Activated naive CD4-positive, alpha-beta T cell treated with anti-CD3 and anti-CD28 coated beads, Interleukin-2, amount 50 U/mL, for 72 hours (primary cell): ENCODE measurements at regions not wholly inside any gene's neighbourhood (a gene's known extent, or its start where the extent isn't known, plus 50 kb on each side); places are given as distances from the start of the nearest gene placed in this dataset.
A peak's percentile ranks its signal among the peaks of the same experiment; 100 is the strongest.
"Not testable (repeated sequence)": the region's sequence is repeated elsewhere in the genome, so short reads cannot be mapped to it uniquely, and the experiment has no call there.

ENCODE experiments used
- ATAC-seq, 2 donors: fragments of 150-1000 bp; cut with Tn5 transposase; 2 replicates each; pipeline ENCODE4 v1.10.0; 2021; ENCODE audit warnings: mild to moderate bottlenecking in 2 of 2, moderate library complexity in 2 of 2
- DNase-seq, 2 donors: peaks; one replicate each; pipeline ENCODE4 v3.0.0; 2021 to 2022; ENCODE audit warnings: low spot score in 2 of 2
- H3K27ac Mint-ChIP-seq, 2 donors: one replicate each; pipeline ENCODE4 v1.8.0; 2022; ENCODE audit warnings: mild to moderate bottlenecking in 2 of 2, mixed read lengths in 2 of 2
- H3K36me3 Mint-ChIP-seq, 2 donors: one replicate each; pipeline ENCODE4 v1.8.0; 2022; ENCODE audit warnings: mixed read lengths in 2 of 2
- H3K9me3 Mint-ChIP-seq, 2 donors: one replicate each; pipeline ENCODE4 v1.8.0; 2022; ENCODE audit warnings: mixed read lengths in 2 of 2

DNA sequence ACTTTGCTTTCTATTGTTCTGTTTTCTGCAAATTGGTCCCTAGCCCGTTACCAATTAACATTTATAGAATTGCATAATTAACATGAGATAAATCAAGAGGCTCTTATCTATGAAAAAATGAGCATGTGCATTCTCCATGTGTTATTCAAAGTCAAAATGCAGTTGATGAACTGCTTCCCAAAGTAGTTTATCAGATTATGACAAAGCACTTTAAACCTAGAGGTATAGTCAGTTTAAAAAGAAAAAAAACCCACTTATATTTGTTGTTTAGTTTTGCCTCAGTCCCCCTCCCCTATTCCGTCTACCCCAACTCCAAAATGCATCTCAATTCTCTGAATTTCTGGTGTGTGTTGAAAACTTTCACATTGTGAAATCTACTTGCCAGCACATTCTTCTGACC lies 119.5 kb downstream of the ATXN3L start:
- DNase-seq = no peak
- Mint-ChIP-seq H3K9me3 (no peaks in the 10 kb centered on the region), H3K27ac (no peak overlapping the region), H3K36me3 (no peaks in the 10 kb centered on the region)
- ATAC-seq = no peak

GRCh38 chrX:13198762-13199064 lies 121.1 kb downstream of the ATXN3L start:
- H3K36me3 Mint-ChIP-seq = no peaks in the 10 kb centered on the region

DNA sequence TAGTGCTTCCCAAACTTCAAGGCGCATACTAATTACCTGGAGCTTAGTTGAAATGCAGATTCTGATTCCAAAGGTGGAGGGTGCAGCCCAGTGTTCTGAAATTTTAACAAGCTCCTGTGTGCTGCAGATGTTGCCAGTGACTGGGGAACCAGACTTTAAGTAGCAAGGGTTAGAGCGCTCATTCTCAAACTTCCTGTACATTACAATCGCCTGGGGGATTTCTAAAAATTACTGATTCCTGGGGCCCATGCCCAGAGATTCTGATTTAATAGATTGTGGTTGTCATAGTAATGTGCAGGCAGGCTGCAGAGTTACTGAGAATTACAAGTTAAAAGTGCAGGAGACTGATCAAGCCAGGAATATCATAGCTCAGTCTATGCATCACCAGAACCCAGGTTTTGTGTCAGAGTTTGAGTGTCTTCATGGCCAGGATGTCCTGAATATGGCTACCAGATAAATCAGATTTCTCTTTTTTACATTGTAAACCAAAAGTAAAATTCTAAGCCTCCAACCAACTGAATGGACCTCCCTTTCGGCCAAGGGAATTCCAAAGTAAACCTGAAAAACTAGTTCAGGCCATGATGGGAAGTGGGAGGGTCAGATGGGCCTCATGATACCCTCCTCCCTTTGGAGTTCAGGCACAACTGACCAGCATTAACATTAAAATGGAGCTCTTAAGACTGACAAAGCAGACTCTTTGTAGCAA lies 121.6 kb downstream of the ATXN3L start:
- Mint-ChIP-seq H3K36me3 (no peaks in the 10 kb centered on the region), H3K27ac (no peak overlapping the region), H3K9me3 (no peaks in the 10 kb centered on the region)
- ATAC-seq (no peak), DNase-seq (no peak)

More at GRCh38 chrX:13198762-13199064, 121.1 kb downstream of the ATXN3L start:
- no peaks in the 10 kb centered on the region for H3K9me3 Mint-ChIP-seq
- H3K27ac Mint-ChIP-seq = no peak overlapping the region
- ATAC-seq = no peak
- no peak for DNase-seq

DNA sequence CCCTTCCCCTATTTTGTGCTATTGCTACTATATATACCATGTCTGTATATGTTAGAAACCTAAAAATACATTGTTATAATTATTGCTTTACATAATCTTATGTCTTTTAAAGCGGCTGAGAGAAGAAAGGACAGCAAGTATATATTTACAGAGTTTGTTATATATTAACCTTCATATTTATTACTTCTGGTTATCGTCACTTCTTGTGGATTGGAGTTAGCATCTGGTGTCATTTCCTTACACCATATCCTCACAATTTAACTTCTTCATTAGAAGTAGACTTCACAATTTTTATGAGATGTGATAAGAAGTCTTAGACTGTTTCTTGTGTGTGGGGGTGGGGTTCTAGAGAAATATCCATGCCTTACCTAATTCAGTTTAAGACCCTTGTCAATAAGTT lies 123.1 kb downstream of the ATXN3L start:
- Mint-ChIP-seq H3K9me3 (no peaks in the 10 kb centered on the region), H3K27ac (no peak overlapping the region), H3K36me3 (no peaks in the 10 kb centered on the region)
- no peak for ATAC-seq
- no peak for DNase-seq

DNA sequence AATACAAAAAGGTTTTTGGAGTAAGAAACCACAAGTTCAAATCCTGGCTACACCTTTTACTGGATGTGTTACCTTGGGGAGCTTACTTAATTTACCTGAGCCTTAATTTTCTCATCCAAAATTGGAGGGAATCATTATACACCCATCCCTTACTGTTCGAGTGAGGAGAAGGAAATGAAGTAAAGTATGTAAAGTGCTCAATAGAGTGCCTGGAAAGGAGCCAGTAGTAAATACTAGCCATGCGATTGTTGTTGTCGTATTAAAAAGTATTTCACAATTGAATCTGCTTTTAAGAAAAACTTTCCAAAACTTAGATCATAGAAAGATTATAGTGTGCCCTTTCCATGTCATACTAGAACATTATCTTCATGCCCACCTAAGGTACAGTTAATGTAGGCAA lies 124.5 kb downstream of the ATXN3L start:
- ATAC-seq (no peak), DNase-seq (no peak)
- Mint-ChIP-seq H3K27ac (no peak overlapping the region), H3K9me3 (no peaks in the 10 kb centered on the region), H3K36me3 (no peaks in the 10 kb centered on the region)

GRCh38 chrX:13194291-13195103 lies 125.4 kb downstream of the ATXN3L start:
- DNase-seq (no peak), ATAC-seq (no peak)
- Mint-ChIP-seq H3K9me3 (no peaks in the 10 kb centered on the region), H3K27ac (no peak overlapping the region), H3K36me3 (no peaks in the 10 kb centered on the region)

- no peak for ATAC-seq
- no peak for DNase-seq
- Mint-ChIP-seq H3K27ac (no peak overlapping the region), H3K9me3 (no peaks in the 10 kb centered on the region), H3K36me3 (no peaks in the 10 kb centered on the region)
Observed at GRCh38 chrX:13190051-13190450, 129.8 kb downstream of the ATXN3L start.

DNA sequence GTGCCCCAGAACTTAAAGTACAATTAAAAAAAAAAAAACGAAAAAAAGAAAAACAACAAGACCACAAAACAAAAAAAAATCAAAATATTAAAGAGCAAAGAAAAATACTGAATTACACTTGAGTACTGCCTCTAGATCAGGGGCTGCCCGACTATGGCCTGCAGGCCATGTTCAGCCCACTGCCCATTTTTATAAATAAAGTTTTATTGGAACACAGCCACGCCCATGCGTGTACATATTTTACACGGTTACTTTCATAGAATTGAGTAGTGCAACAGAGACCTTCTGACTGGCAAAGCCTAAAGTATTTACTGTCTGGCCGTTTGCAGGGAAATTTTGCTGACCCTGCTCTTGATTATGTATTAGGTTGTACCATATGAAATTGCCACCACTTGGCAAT lies 130.5 kb downstream of the ATXN3L start:
- H3K9me3 Mint-ChIP-seq = peaks cover 0 to 4% of the 10 kb centered on the region in 2 donors

GRCh38 chrX:13188731-13189309 lies 131.0 kb downstream of the ATXN3L start:
- no peak for ATAC-seq
- no peaks in the 10 kb centered on the region for H3K36me3 Mint-ChIP-seq
- H3K9me3 Mint-ChIP-seq = peaks cover 0 to 10% of the 10 kb centered on the region in 2 donors
- DNase-seq = no peak
- no peak overlapping the region for H3K27ac Mint-ChIP-seq

More for the DNA sequence above, 130.5 kb downstream of the ATXN3L start:
- no peak for ATAC-seq
- H3K27ac Mint-ChIP-seq = no peak overlapping the region
- H3K36me3 Mint-ChIP-seq = no peaks in the 10 kb centered on the region
- no peak for DNase-seq

DNA sequence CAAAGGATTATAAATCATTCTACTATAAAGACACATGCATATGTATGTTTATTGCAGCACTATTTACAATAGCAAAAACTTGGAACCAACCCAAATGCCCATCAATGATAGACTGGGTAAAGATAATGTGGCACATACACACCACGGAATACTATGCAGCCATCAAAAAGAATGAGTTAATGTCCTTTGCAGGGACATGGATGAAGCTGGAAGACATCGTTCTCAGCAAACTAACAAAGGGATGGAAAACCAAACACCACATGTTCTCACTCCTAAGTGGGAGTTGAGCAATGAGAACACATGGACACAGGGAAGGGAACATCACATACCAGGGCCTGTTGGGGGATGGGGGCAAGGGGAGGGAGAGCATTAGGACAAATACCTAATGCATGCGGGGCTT lies 133.2 kb downstream of the ATXN3L start:
- not testable (repeated sequence) for H3K36me3 Mint-ChIP-seq, ATAC-seq, H3K27ac Mint-ChIP-seq, DNase-seq
- peaks cover 0 to 11% of the 10 kb centered on the region in 2 donors for H3K9me3 Mint-ChIP-seq

DNA sequence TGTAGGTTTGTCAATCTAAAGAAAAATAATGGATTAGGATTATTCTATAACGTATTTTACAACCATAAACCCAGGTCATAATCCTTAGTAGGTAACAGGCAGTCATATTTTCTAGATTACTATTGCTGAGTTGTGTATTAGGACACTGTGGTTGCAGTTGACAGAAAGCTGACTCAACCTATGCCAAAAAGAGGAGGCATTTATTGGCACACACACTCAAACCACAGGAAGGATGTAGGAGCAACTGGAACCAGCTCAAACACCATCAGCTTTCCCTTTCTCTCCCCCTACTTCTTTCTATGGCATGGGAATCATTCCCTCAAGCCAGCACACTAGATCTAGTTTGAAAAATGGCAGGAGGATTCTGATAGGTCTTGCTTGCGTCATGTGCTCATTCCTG lies 136.4 kb upstream of the FAM9C start:
- Mint-ChIP-seq H3K36me3 (peaks cover 0 to 6% of the 10 kb centered on the region in 2 donors), H3K9me3 (peaks cover 0 to 16% of the 10 kb centered on the region in 2 donors), H3K27ac (no peak overlapping the region)
- no peak for ATAC-seq
- DNase-seq = no peak

DNA sequence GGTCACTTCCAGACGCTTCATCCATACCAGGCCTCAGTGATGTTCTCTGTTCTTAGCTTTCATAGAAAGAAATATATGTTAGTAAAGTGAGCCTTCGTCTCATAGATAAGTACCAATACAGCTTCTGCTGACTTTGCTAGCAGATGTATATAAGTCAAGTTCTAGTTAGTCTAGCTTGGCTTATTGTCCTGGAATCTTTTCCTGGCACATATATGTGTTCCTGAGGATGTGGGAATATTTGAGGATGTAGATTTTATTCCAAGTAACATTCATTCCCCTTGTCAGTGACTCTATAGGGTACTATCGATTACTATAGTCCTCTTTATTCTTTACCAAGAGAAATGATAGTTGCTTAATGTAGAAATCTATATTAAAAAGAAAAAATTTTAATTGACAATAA lies 135.2 kb upstream of the FAM9C start:
- H3K36me3 Mint-ChIP-seq = peaks cover 0 to 6% of the 10 kb centered on the region in 2 donors
- H3K9me3 Mint-ChIP-seq = peaks cover 0 to 14% of the 10 kb centered on the region in 2 donors
- no peak for ATAC-seq
- DNase-seq = no peak
- no peak overlapping the region for H3K27ac Mint-ChIP-seq

- ATAC-seq (peak; percentile 20 to 40), DNase-seq (no peak)
- peaks cover 0 to 6% of the 10 kb centered on the region in 2 donors for H3K36me3 Mint-ChIP-seq
- H3K27ac Mint-ChIP-seq = no peak overlapping the region
- peaks cover 0 to 9% of the 10 kb centered on the region in 2 donors for H3K9me3 Mint-ChIP-seq
Observed at GRCh38 chrX:13179100-13179499, 134.7 kb upstream of the FAM9C start.

GRCh38 chrX:13177921-13178566 lies 133.6 kb upstream of the FAM9C start:
- ATAC-seq (peak; percentile 35 to 55), DNase-seq (no peak)
- peaks cover 0 to 6% of the 10 kb centered on the region in 2 donors for H3K36me3 Mint-ChIP-seq
- H3K9me3 Mint-ChIP-seq = peaks cover 0 to 5% of the 10 kb centered on the region in 2 donors
- no peak overlapping the region for H3K27ac Mint-ChIP-seq

- ATAC-seq = no peak
- no peaks in the 10 kb centered on the region for H3K36me3 Mint-ChIP-seq
Observed at GRCh38 chrX:13175056-13175455, 130.6 kb upstream of the FAM9C start.

DNA sequence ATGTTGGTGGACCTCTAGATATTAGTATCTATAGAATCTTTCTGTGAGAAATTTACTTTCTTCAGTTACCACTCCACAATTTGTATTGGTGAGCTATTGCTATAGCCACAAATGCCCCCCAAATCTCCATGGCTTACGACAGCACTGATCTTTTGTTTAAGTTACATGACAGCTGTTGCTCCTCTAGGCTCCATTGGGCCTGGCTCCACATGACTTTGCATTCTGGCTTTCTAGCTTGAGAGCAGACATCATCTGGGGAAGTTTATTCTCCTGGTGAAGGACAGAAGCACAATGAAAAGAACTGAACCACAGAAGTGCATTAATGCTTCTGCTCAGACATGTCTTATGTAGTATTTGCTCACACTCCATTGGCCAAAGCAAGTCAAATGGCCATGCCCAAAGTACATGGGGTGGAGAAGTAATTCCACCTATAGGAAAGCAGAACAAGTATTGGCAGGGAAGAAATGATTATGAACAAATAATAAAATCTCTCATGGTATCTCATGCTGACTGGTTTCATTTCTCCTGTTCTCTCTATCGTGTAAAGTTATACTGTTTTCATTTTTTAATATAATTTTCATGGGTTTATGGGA lies 126.6 kb upstream of the FAM9C start:
- DNase-seq = no peak
- Mint-ChIP-seq H3K9me3 (peaks cover 7 to 16% of the 10 kb centered on the region in 2 donors), H3K36me3 (peaks cover 0 to 8% of the 10 kb centered on the region in 2 donors), H3K27ac (no peak overlapping the region)
- no peak for ATAC-seq

More at GRCh38 chrX:13175056-13175455, 130.6 kb upstream of the FAM9C start:
- peaks cover 0 to 8% of the 10 kb centered on the region in 2 donors for H3K9me3 Mint-ChIP-seq
- no peak overlapping the region for H3K27ac Mint-ChIP-seq
- DNase-seq = no peak

- ATAC-seq (no peak), DNase-seq (no peak)
- Mint-ChIP-seq H3K9me3 (peaks cover 7 to 17% of the 10 kb centered on the region in 2 donors), H3K27ac (no peak overlapping the region), H3K36me3 (peaks cover 0 to 8% of the 10 kb centered on the region in 2 donors)
Observed at GRCh38 chrX:13169684-13170083, 125.3 kb upstream of the FAM9C start.
